WERI-Rb-1 (cell line): ENCODE measurements at regions not wholly inside any gene's neighbourhood (a gene's known extent, or its start where the extent isn't known, plus 50 kb on each side); places are given as distances from the start of the nearest gene placed in this dataset.
"Not testable (repeated sequence)": the region's sequence is repeated elsewhere in the genome, so short reads cannot be mapped to it uniquely, and the experiment has no call there.

ENCODE experiments used
- DNase-seq: peaks from one replicate; pipeline ENCODE4 v3.0.0-alpha.2; 2020
- H3K27ac ChIP-seq: fragments of 250-450 bp; sonication (Bioruptor Pico); 2 replicates; pipeline ENCODE4 v1.5.1; 2020; ENCODE audit warnings: mild to moderate bottlenecking, moderate library complexity
- H3K27me3 ChIP-seq: fragments of 250-450 bp; sonication (Bioruptor Pico); 2 replicates; pipeline ENCODE4 v1.5.1; 2021; ENCODE audit warnings: mild to moderate bottlenecking, low read depth, moderate library complexity; ENCODE audit not compliant: insufficient read depth, severe bottlenecking
- H3K36me3 ChIP-seq: fragments of 250-450 bp; sonication (Bioruptor Pico); 2 replicates; pipeline ENCODE4 v1.5.1; 2020; ENCODE audit warnings: mild to moderate bottlenecking, moderate library complexity
- H3K4me3 ChIP-seq: 2 replicates; pipeline ENCODE4 v1.5.1; 2011; ENCODE audit warnings: low read depth, mild to moderate bottlenecking, control low read depth, low read length
- H3K9me3 ChIP-seq: fragments of 250-450 bp; sonication (Bioruptor Pico); 2 replicates; pipeline ENCODE4 v1.5.1; 2021; ENCODE audit warnings: mild to moderate bottlenecking, moderate library complexity; ENCODE audit not compliant: severe bottlenecking
- CTCF ChIP-seq: IDR thresholded peaks from 2 replicates; pipeline ENCODE4 v1.5.1; 2011; ENCODE audit warnings: low read depth, mild to moderate bottlenecking, control low read depth, inconsistent platforms, low read length

- DNase-seq = no peak
- Histone ChIP-seq H3K4me3 (no peak overlapping the region), H3K36me3 (no peaks in the 10 kb centered on the region), H3K9me3 (peaks cover 3% of the 10 kb centered on the region), H3K27me3 (peaks cover 3% of the 10 kb centered on the region), H3K27ac (no peak overlapping the region)
- no peak for TF ChIP-seq CTCF
Measured at GRCh38 chr11:135023499-135023898, 611.5 kb upstream of the B3GAT1 start.

GRCh38 chr11:135022454-135022853, 610.4 kb upstream of the B3GAT1 start:
- Histone ChIP-seq H3K27ac (no peak overlapping the region), H3K36me3 (no peaks in the 10 kb centered on the region), H3K4me3 (no peak overlapping the region), H3K27me3 (peaks cover 3% of the 10 kb centered on the region), H3K9me3 (peaks cover 3% of the 10 kb centered on the region)
- no peak for TF ChIP-seq CTCF
- no peak for DNase-seq

- TF ChIP-seq CTCF = no peak
- no peak overlapping the region for H3K4me3 ChIP-seq
- peaks cover 3% of the 10 kb centered on the region for H3K9me3 ChIP-seq
- H3K36me3 ChIP-seq = no peaks in the 10 kb centered on the region
- no peak for DNase-seq
- H3K27me3 ChIP-seq = peaks cover 2% of the 10 kb centered on the region
- H3K27ac ChIP-seq = no peak overlapping the region
Measured at GRCh38 chr11:135019899-135020298, 607.9 kb upstream of the B3GAT1 start.

GRCh38 chr11:135019343-135019871, 607.4 kb upstream of the B3GAT1 start:
- no peak overlapping the region for H3K27ac ChIP-seq
- H3K4me3 ChIP-seq = no peak overlapping the region
- H3K27me3 ChIP-seq = peaks cover 2% of the 10 kb centered on the region
- DNase-seq = no peak
- peaks cover 3% of the 10 kb centered on the region for H3K9me3 ChIP-seq
- no peak for TF ChIP-seq CTCF
- H3K36me3 ChIP-seq = no peaks in the 10 kb centered on the region

- H3K27ac ChIP-seq = no peak overlapping the region
- H3K4me3 ChIP-seq = no peak overlapping the region
- H3K36me3 ChIP-seq = no peaks in the 10 kb centered on the region
- TF ChIP-seq CTCF = no peak
- peaks cover 2% of the 10 kb centered on the region for H3K27me3 ChIP-seq
- H3K9me3 ChIP-seq = peaks cover 3% of the 10 kb centered on the region
- no peak for DNase-seq
Measured at GRCh38 chr11:135017296-135017695, 605.3 kb upstream of the B3GAT1 start.

GRCh38 chr11:135015966-135016365, 603.9 kb upstream of the B3GAT1 start:
- Histone ChIP-seq H3K27me3 (peaks cover 2% of the 10 kb centered on the region), H3K36me3 (no peaks in the 10 kb centered on the region), H3K4me3 (no peak overlapping the region), H3K27ac (no peak overlapping the region), H3K9me3 (peaks cover 6% of the 10 kb centered on the region)
- TF ChIP-seq CTCF = no peak
- DNase-seq = no peak

GRCh38 chr11:135011313-135011712, 599.3 kb upstream of the B3GAT1 start:
- not testable (repeated sequence) for H3K9me3 ChIP-seq, H3K27ac ChIP-seq, H3K27me3 ChIP-seq, DNase-seq, H3K36me3 ChIP-seq, H3K4me3 ChIP-seq
